Vagina (tissue), 2 donors: ENCODE measurements at regions not wholly inside any gene's neighbourhood (a gene's known extent, or its start where the extent isn't known, plus 50 kb on each side); places are given as distances from the start of the nearest gene placed in this dataset.

Experiments used
- DNase-seq, 2 donors: peaks; one replicate each; pipeline ENCODE4 v3.0.0-alpha.2; 2017; ENCODE audit errors: extremely low spot score in 2 of 2
- H3K27ac ChIP-seq: fragments of 200-600 bp; sonication (generic); one replicate; pipeline ENCODE4 v1.5.1; 2019
- H3K27me3 ChIP-seq: fragments of 200-600 bp; sonication (generic); one replicate; pipeline ENCODE4 v1.5.1; 2019
- H3K36me3 ChIP-seq, 2 donors: fragments of 200-600 bp; sonication (generic); one replicate each; pipeline ENCODE4 v1.5.1; 2017 to 2019
- H3K4me1 ChIP-seq: fragments of 200-600 bp; sonication (generic); one replicate; pipeline ENCODE4 v1.5.1; 2019
- H3K4me3 ChIP-seq, 2 donors: fragments of 200-600 bp; sonication (generic); 1 replicate in 1 of 2; 2 replicates in 1 of 2; pipeline ENCODE4 v1.5.1; 2016 to 2019
- H3K9me3 ChIP-seq: fragments of 200-600 bp; sonication (generic); one replicate; pipeline ENCODE4 v1.5.1; 2019
- POLR2A ChIP-seq, 2 donors: fragments of 450-650 bp; IDR thresholded peaks; one replicate each; pipeline ENCODE4 v1.6.1; 2017; ENCODE audit warnings: antibody characterized with exemption in 2 of 2, mild to moderate bottlenecking in 2 of 2, moderate library complexity in 2 of 2
- POLR2AphosphoS5 ChIP-seq, 2 donors: sonication (generic); formaldehyde crosslinking; IDR thresholded peaks; one replicate each; pipeline ENCODE4 v1.9.0; 2017; ENCODE audit warnings: antibody characterized with exemption in 2 of 2, mild to moderate bottlenecking in 2 of 2, low read depth in 1 of 2; ENCODE audit not compliant: insufficient read depth in 1 of 2
- intact Hi-C: fragments of 100-400 bp; cut with DNase I; formaldehyde crosslinking; loops from one replicate; pipeline ENCODE4 v1.15.1; 2023
- TF ChIP-seq, protein P1 (sequence below), 3 experiments: fragments of 450-650 bp in 2 of 3; fragments of 200-600 bp in 1 of 3; sonication (generic) in 1 of 3; IDR thresholded peaks; one replicate each; pipeline ENCODE4 v1.5.1; 2017 to 2019; ENCODE audit warnings: antibody characterized with exemption in 3 of 3, mild to moderate bottlenecking in 2 of 3, moderate library complexity in 2 of 3

DNA sequence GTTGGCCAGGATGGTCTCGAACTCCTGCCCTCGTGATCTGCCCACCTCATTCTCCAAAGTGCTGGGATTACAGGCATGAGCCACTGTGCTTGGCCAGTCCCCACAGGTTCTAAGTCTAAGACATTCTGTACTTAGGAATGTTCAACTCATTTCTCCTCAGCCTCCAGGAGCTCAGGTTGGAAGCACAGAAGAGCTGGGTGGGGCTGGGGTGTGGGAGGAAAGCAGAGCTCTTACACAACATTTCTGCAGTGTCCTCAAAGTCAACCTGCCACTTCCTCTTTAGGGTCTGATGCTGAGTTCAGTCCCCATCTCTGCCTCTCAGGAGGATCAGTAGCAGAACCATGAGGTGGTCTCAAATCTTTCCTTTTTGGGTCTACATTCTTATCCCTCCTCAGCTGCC lies 75.5 kb downstream of the MRPL46 start:
- intact Hi-C loops = no loop called here
- TF ChIP-seq POLR2A (IDR thresholded peaks at IDR 0.05) = no peak
- TF ChIP-seq POLR2AphosphoS5 (IDR thresholded peaks at IDR 0.05; ENCODE audit: insufficient read depth in 1 of 2, low read depth in 1 of 2) = no peak
- TF ChIP-seq, protein P1, sequence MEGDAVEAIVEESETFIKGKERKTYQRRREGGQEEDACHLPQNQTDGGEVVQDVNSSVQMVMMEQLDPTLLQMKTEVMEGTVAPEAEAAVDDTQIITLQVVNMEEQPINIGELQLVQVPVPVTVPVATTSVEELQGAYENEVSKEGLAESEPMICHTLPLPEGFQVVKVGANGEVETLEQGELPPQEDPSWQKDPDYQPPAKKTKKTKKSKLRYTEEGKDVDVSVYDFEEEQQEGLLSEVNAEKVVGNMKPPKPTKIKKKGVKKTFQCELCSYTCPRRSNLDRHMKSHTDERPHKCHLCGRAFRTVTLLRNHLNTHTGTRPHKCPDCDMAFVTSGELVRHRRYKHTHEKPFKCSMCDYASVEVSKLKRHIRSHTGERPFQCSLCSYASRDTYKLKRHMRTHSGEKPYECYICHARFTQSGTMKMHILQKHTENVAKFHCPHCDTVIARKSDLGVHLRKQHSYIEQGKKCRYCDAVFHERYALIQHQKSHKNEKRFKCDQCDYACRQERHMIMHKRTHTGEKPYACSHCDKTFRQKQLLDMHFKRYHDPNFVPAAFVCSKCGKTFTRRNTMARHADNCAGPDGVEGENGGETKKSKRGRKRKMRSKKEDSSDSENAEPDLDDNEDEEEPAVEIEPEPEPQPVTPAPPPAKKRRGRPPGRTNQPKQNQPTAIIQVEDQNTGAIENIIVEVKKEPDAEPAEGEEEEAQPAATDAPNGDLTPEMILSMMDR (IDR thresholded peaks at IDR 0.05) = no peak
- no peaks in the 10 kb centered on the region for H3K27me3 ChIP-seq
- H3K9me3 ChIP-seq = no peaks in the 10 kb centered on the region
- H3K4me3 ChIP-seq = no peak overlapping the region
- no peaks in the 10 kb centered on the region for H3K36me3 ChIP-seq
- DNase-seq = no peak
- no peak overlapping the region for H3K27ac ChIP-seq
- H3K4me1 ChIP-seq = peaks cover 8% of the 10 kb centered on the region

DNA sequence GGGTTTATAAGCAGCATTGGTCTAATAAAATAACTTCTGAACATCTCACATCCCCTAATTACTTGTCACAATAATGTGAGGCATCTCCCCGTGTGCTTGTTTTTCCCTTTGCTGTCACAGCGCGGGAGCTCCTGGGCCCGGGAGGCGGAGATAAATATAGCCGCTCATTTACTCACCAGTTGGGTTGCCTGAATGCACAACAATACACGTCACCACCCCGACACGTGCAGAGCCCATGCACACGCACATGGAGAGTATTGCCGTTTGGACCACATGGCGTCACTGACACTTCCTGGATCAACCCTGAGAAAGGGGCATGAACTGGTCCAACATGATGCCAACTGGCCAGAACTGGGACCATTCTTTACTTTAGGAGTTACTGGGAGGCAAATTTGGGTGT lies 76.2 kb downstream of the MRPL46 start:
- intact Hi-C loops = no loop called here

DNA sequence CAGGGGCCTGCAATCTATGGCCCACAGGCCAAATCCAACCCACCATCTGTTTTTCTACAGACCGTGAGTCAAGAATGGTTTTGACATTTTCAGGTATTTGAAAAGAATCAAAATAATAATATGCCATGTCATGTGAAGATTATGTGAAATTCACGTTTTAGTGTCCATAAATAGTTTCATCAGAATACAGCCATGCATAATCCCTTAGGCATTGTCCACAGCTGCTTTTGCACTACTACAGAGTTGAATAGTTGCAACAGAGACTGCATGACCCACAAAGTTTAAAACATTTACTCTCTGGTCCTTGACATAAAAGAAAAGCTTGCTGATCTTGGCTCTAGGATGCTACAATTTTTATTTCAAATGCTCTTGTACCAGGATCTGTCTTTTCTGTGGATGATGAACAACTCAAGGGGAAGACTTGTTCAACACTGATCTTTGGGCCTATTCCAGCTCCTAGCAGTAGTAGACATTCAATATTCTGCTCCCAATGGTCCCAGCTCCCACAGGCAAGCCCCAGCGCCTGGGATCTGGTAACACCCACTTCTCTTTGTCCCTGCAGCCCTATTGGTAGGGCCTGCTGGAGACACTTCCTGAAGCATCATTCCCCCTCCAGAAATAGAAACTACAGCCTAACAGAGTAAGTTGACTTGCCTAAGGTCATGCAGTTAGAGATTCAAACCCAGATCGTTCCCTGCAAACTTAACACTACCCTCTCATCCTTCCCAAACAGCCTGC lies 76.9 kb downstream of the MRPL46 start:
- Histone ChIP-seq H3K27me3 (no peaks in the 10 kb centered on the region), H3K4me1 (peaks cover 1% of the 10 kb centered on the region), H3K4me3 (no peak overlapping the region), H3K27ac (no peak overlapping the region), H3K36me3 (no peaks in the 10 kb centered on the region), H3K9me3 (no peaks in the 10 kb centered on the region)
- no peak for DNase-seq
- intact Hi-C loops = no loop called here
- no peak for TF ChIP-seq POLR2A (IDR thresholded peaks at IDR 0.05)
- TF ChIP-seq POLR2AphosphoS5 (IDR thresholded peaks at IDR 0.05; ENCODE audit: insufficient read depth in 1 of 2, low read depth in 1 of 2) = no peak
- TF ChIP-seq, protein P1 (IDR thresholded peaks at IDR 0.05) = no peak

More for the DNA sequence above, 76.2 kb downstream of the MRPL46 start:
- no peaks in the 10 kb centered on the region for H3K9me3 ChIP-seq
- DNase-seq = no peak
- no peak overlapping the region for H3K4me3 ChIP-seq
- no peaks in the 10 kb centered on the region for H3K27me3 ChIP-seq
- TF ChIP-seq POLR2AphosphoS5 (IDR thresholded peaks at IDR 0.05; ENCODE audit: insufficient read depth in 1 of 2, low read depth in 1 of 2) (no peak), POLR2A (IDR thresholded peaks at IDR 0.05) (no peak)
- TF ChIP-seq, protein P1 (IDR thresholded peaks at IDR 0.05) = no peak
- H3K27ac ChIP-seq = no peak overlapping the region
- peaks cover 8% of the 10 kb centered on the region for H3K4me1 ChIP-seq
- no peaks in the 10 kb centered on the region for H3K36me3 ChIP-seq

DNA sequence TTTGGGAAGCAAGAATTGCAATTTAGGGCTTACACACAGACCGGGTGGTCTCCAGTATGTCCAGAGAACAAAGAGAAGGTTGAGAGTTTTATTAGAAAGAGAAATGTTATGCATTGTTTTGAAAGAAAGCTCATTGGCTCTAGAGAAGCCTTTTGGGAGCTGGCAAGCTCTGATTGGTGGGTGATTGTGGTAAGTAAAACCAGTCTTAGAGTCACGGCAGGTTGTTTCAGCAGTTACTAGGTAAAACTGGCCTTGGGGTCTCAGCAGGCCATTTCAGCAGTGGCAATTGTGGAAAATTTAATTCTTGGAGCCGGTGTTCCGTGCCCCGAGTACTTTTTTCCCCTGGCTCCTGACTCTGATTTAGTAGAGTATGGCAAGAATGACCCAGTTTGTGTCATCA lies 78.1 kb downstream of the MRPL46 start:
- TF ChIP-seq POLR2A (IDR thresholded peaks at IDR 0.05) (no peak), POLR2AphosphoS5 (IDR thresholded peaks at IDR 0.05; ENCODE audit: insufficient read depth in 1 of 2, low read depth in 1 of 2) (no peak)
- TF ChIP-seq, protein P1 (IDR thresholded peaks at IDR 0.05) = no peak
- intact Hi-C loops = no loop called here
- Histone ChIP-seq H3K4me1 (no peaks in the 10 kb centered on the region), H3K9me3 (no peaks in the 10 kb centered on the region), H3K36me3 (no peaks in the 10 kb centered on the region), H3K4me3 (no peak overlapping the region), H3K27ac (no peak overlapping the region), H3K27me3 (no peaks in the 10 kb centered on the region)
- no peak for DNase-seq

DNA sequence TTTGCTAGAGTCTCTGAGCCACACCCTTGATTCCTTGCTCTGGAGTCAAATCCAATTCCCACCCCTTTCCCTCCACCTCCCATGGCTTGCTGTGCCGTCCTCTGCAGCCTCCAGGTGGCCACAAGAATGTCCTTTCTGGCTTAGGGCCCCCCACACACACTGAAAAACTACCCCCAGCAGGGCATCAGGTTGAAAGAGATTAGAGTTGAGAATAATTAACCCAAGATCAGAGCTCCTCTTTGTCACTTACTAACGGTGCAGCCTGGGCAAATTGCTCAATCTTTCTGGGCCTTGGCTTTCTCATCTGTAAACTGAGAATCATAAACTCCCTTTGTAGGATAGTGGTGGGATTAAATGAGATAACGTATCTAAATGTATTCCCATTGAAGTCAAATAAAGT lies 78.5 kb downstream of the MRPL46 start:
- no peaks in the 10 kb centered on the region for H3K27me3 ChIP-seq
- no peak for DNase-seq
- no peak overlapping the region for H3K27ac ChIP-seq
- intact Hi-C loops = no loop called here
- H3K9me3 ChIP-seq = no peaks in the 10 kb centered on the region
- TF ChIP-seq POLR2A (IDR thresholded peaks at IDR 0.05) (no peak), POLR2AphosphoS5 (IDR thresholded peaks at IDR 0.05; ENCODE audit: insufficient read depth in 1 of 2, low read depth in 1 of 2) (no peak)
- TF ChIP-seq, protein P1 (IDR thresholded peaks at IDR 0.05) = no peak
- H3K4me3 ChIP-seq = no peak overlapping the region
- H3K36me3 ChIP-seq = no peaks in the 10 kb centered on the region
- H3K4me1 ChIP-seq = no peaks in the 10 kb centered on the region
